ENCODE measurements at regions not wholly inside any gene's neighbourhood (a gene's known extent, or its start where the extent isn't known, plus 50 kb on each side); places are given as distances from the start of the nearest gene placed in this dataset.

GRCh38 chr22:48061726-48062125 lies 1299.3 kb downstream of the TBC1D22A start:
- TF ChIP-seq CTCF (conservative IDR thresholded peaks at IDR 0.05; ENCODE audit: low read length) (no peak), EZH2phosphoT487 (IDR thresholded peaks at IDR 0.05; ENCODE audit: borderline replicate concordance) (no peak)
